Hippocampal formation (tissue), 2 donors: ENCODE measurements at regions not wholly inside any gene's neighbourhood (a gene's known extent, or its start where the extent isn't known, plus 50 kb on each side); places are given as distances from the start of the nearest gene placed in this dataset.
"Not testable (repeated sequence)": the region's sequence is repeated elsewhere in the genome, so short reads cannot be mapped to it uniquely, and the experiment has no call there.

ENCODE experiments used
- DNase-seq, 2 donors: peaks; one replicate each; lab custom pipeline; 2025; lab: John Stamatoyannopoulos, UW

DNA sequence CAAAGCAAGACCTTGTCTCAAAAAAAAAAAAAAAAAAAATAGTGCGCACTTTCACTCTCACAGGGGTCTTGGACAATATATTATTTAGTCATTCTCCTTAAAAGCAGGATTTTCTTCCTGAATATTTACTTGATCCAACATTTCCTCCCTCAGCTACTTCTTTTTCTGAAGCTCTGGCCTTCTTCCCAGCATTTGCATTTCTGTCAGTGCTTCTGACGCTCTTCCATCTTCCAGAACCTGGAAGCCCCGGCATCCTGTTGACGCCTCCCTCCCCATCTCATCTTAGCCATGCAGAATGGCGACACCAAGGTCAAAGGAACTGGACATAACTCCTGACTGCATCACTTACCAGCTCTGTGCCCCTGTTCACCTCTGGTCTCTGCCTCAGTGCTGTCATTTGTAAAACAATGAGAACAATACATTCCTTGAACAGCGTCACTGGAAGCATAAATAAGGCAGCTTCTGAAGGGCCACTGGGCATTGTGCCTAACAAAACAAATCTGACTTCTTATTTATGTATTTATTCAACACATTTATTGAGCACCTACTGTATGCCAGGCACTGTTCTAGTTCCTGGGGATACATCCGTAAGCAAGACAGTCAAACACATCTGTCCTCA, 90.9 kb upstream of the MDM1 start:
- no peak for DNase-seq

DNA sequence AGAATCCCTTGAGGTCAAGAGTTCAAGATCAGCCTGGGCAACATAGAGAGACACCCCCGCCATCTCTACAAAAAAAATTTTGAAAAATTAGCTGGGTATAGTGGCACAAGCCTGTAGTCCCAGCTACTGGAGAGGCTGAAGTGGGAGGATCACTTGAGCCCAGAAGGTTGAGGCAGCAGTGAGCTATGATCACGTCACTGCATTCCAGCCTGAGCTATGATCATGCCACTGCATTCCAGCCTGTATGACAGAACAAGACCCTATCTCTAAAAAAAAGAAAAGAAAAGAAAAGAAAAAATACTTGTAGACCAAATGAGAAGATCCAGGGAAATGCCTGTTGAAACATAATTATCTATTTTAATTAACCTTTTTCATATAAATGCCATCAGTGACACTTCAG, 93.8 kb upstream of the MDM1 start:
- no peak for DNase-seq

GRCh38 chr12:68428211-68428610, 96.0 kb upstream of the MDM1 start:
- DNase-seq = no peak

- DNase-seq = no peak
Observed at GRCh38 chr12:68428724-68429501, 96.8 kb upstream of the MDM1 start.

DNA sequence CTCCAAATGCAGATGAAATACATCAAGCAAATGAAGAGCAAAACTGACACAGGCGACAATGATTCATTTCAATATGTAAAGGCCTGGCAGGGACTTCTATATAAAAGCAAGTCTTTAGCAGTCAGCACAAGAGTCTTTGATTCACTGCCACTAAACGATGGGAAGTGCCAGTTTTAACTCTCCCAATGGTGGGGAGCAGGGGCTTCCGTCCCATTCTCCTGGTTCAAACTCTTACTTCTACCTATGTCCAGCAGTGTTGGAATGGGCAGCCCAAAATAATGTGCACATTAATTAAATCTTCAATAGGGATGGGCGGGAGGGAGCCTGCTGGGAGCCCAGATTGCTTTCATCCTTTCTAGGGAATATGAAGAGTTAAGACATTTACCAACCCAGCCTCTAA, 97.5 kb upstream of the MDM1 start:
- no peak for DNase-seq

- DNase-seq = no peak
Observed at GRCh38 chr12:68431786-68432185, 99.6 kb upstream of the MDM1 start.

DNA sequence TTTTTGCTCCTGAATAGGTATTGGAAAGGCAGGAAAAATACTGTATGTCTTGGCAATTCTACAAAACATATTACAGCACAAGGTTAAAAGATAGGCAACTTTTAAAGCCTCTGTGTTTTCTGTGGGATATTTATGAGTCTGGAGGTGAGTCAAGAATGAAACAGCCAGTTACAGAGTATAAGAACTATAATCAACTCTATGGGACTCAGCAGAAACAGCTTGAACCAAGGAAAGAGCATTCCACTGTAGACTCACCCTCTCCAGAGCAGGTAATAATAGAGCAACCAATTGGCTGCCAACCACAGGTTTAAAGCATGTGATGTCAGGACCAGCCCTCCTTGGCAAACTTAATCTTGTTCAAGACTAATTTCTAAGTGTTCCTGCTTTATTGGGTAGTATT, 100.5 kb upstream of the MDM1 start:
- no peak for DNase-seq

- DNase-seq = no peak
Observed at GRCh38 chr12:68434391-68435298, 102.5 kb upstream of the MDM1 start.

DNA sequence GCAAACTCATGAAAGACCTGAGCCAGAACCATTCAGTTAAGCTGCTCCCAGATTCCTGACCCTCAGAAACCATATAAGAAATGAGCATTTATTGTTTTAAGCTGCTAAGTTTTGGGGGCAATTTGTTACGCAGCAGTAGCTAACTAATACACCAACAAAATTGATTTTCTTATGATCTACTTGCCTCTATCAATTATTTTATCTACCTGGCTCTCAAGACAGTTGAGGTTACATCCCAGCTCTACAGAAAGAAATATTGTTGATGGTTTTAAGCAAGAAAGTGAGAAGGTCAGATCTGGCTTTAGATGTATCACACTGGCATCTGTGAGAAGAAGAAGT, 103.1 kb upstream of the MDM1 start:
- DNase-seq = no peak

DNA sequence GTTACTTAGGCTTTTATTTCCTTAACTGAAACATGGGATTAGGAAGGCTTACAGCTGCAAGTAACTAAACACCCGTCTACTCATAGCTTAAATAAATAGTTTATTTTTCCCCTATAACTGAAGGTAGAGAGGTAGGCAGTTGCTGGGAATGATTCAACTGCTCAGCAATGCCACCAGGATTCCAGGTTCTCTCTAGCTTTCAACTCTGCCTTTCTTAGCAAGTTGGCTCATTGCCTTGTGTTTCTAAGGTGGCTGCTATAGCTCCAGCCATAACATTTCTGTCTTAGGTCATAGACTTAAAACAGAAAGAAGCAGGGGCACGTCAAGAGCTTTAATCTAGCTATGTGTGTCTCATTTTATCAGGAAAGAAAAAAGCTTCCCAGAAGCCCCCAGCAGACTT, 103.7 kb upstream of the MDM1 start:
- DNase-seq = no peak

DNA sequence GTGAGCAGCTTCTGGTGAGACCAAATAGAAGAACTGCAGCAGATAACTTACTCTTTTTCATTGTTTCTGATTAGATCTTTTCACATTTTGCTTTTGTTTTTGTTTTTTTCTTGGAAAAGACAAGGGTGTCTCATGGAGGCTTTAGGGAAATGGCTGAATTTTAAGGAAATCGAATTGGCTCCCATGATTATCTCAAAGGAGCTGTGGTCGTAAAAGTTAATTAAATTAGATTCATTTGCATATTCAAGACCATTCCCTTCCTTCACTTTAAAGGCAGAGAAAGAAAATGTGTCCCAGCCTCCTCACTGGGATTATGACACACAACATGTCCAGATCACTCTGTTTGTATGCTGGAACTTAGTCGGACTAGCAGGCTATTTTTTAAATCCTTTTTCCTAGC, 106.4 kb upstream of the MDM1 start:
- DNase-seq = no peak

GRCh38 chr12:68439368-68440045, 107.3 kb upstream of the MDM1 start:
- DNase-seq = no peak

DNA sequence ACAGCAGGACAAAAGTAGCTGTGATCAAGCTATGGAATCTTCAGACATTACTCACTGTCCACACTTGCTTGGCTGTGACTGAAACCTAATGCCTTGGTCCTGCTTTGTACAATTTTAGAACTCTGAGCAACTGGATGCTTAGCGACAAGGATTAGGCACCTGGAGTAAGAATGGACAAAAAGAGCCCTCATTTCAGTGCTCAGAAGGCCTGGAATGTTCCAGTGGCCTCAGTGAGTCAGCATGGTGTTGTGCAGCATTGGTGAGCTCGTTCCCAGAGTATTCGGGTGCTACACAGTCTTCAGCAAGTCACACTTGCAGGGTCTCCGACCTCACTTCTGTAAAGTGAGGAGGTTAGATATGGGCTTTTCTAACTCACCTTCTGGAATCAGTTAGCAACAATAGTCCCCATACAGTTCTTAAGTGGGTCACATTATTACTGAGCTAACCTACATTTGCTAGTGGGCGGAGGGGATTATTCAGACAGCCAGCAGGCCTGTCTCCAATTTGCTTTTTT, 108.0 kb upstream of the MDM1 start:
- DNase-seq = no peak

- no peak for DNase-seq
Observed at GRCh38 chr12:68441167-68441566, 109.0 kb upstream of the MDM1 start.

- DNase-seq = not testable (repeated sequence)
Observed at GRCh38 chr12:68442353-68442972, 110.3 kb upstream of the MDM1 start.

DNA sequence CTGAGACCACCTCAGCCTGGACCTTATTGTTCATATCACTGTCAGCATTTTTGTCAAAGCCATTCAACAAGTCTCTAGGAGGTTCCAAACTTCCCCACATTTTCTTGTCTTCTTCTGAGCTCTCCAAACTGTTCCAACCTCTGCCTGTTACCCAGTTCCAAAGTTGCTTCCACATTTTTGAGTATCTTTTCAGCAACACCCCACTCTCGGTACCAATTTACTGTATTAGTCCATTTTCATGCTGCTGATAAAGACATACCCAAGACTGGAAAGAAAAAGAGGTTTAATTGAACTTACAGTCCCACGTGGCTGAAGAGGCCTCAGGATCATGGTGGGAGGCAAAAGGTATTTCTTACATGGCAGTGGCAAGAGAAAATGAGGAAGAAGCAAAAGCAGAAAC, 111.5 kb upstream of the MDM1 start:
- DNase-seq = not testable (repeated sequence)

GRCh38 chr12:68445824-68446223, 113.7 kb upstream of the MDM1 start:
- no peak for DNase-seq

GRCh38 chr12:68446384-68446783, 114.2 kb upstream of the MDM1 start:
- no peak for DNase-seq

DNA sequence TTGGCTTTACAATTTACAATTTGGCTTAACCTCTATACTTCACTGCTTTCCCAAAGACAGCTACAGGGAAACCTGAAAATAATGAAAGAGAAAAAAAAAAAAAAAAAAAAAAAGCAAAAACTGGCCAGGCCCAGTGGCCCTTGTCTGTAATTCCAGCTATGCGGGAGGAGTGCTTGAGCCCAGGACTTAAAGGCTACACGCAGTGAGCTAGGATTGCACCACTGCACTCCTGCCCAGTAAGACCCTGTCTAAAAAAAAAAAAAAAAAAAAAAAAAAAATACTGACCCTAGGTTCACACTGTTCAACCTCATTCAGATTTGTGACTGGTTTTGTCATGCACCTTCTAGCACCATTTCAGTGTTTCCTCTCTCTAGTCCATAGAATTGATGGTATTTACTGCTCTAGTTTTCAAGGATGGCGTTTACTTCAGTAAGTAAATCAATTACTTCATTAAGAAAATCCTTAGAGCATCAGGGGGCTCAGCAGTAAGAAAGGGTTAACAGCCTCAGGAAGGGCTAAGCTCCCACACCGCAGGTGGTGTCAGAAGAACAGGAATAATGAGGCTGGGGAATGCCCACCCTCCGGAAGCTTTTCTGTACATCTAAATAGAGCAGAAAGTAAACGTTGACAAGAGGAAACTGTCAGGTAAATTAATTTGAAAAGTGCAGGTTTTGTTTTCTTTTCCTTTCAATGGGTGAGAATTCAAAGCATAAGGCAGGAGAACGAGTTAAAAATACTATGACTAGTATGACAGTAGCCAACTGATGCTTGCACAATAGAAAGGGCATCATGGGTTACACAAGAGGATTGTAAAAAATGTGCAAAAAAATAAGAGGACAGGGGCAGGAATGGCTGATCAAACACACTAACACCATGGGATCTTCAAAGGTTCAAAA, 115.0 kb upstream of the MDM1 start:
- no peak for DNase-seq

GRCh38 chr12:68447797-68448260, 115.7 kb upstream of the MDM1 start:
- DNase-seq = no peak
